ENCODE measurements at regions not wholly inside any gene's neighbourhood (a gene's known extent, or its start where the extent isn't known, plus 50 kb on each side); places are given as distances from the start of the nearest gene placed in this dataset.

- DNase-seq (ENCODE audit: low spot score): no peak
- no peaks in the 10 kb centered on the region for H3K27me3 ChIP-seq (replicated peaks; ENCODE audit: insufficient read depth, low read depth, low read length, poor library complexity)
- BruUV-seq (replicated peaks): no TSS peak
- no peaks in the 10 kb centered on the region for H3K36me3 ChIP-seq (ENCODE audit: insufficient read depth, low read length, poor library complexity, severe bottlenecking)
- intact Hi-C loops (cut with micrococcal nuclease; ENCODE audit: unreplicated experiment): no loop called here
- H3K4me3 ChIP-seq (ENCODE audit: low read depth, low read length, poor library complexity, severe bottlenecking): no peak overlapping the region
- no peaks in the 10 kb centered on the region for H3K9me3 ChIP-seq (ENCODE audit: low read depth, low read length, poor library complexity, severe bottlenecking)
- H3K27ac ChIP-seq (ENCODE audit: low read depth, low read length, poor library complexity, severe bottlenecking): no peak overlapping the region
- POLR2A ChIA-PET (ENCODE audit: low non-redundant PET): no interaction called here
- CTCF ChIA-PET: no interaction called here
- H3K4me1 ChIP-seq (ENCODE audit: insufficient read depth, low read length, poor library complexity, severe bottlenecking): peaks cover 15% of the 10 kb centered on the region
- no peak for TF ChIP-seq EZH2 (IDR thresholded peaks at IDR 0.05; ENCODE audit: borderline replicate concordance, low read depth, low read length, poor library complexity, severe bottlenecking)
- TF ChIP-seq, protein P1, sequence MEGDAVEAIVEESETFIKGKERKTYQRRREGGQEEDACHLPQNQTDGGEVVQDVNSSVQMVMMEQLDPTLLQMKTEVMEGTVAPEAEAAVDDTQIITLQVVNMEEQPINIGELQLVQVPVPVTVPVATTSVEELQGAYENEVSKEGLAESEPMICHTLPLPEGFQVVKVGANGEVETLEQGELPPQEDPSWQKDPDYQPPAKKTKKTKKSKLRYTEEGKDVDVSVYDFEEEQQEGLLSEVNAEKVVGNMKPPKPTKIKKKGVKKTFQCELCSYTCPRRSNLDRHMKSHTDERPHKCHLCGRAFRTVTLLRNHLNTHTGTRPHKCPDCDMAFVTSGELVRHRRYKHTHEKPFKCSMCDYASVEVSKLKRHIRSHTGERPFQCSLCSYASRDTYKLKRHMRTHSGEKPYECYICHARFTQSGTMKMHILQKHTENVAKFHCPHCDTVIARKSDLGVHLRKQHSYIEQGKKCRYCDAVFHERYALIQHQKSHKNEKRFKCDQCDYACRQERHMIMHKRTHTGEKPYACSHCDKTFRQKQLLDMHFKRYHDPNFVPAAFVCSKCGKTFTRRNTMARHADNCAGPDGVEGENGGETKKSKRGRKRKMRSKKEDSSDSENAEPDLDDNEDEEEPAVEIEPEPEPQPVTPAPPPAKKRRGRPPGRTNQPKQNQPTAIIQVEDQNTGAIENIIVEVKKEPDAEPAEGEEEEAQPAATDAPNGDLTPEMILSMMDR (conservative IDR thresholded peaks at IDR 0.05; ENCODE audit: low read depth, low read length): no peak
These were observed 790.1 kb downstream of the TENT5A start for GRCh38 chr6:80962382-80962781.

DNA sequence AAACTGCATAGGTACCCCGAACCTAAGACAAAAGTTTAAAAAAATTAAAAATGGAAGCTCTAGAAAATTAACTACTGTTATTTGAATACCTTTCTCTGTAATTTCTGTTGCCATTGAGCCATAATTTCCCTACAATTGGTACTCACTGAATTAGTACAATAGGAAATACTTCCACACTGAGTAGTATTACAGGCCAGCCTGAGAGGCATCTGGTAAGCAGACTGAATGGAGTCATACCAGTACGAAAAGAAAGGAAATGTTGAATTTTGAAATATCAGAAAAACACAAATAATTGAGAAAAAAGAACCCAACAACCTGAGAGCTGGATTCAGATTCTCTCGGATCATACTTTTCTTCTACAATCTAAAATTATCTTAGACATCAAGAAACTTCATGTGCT, 791.3 kb downstream of the TENT5A start:
- intact Hi-C loops (cut with micrococcal nuclease; ENCODE audit: unreplicated experiment): no loop called here
- CTCF ChIA-PET: no interaction called here
- H3K9me3 ChIP-seq (ENCODE audit: low read depth, low read length, poor library complexity, severe bottlenecking): no peaks in the 10 kb centered on the region
- POLR2A ChIA-PET (ENCODE audit: low non-redundant PET): no interaction called here
- no peak overlapping the region for H3K4me3 ChIP-seq (ENCODE audit: low read depth, low read length, poor library complexity, severe bottlenecking)
- no peak overlapping the region for H3K27ac ChIP-seq (ENCODE audit: low read depth, low read length, poor library complexity, severe bottlenecking)
- no peaks in the 10 kb centered on the region for H3K36me3 ChIP-seq (ENCODE audit: insufficient read depth, low read length, poor library complexity, severe bottlenecking)
- no peaks in the 10 kb centered on the region for H3K27me3 ChIP-seq (replicated peaks; ENCODE audit: insufficient read depth, low read depth, low read length, poor library complexity)
- no peak for TF ChIP-seq EZH2 (IDR thresholded peaks at IDR 0.05; ENCODE audit: borderline replicate concordance, low read depth, low read length, poor library complexity, severe bottlenecking)
- TF ChIP-seq, protein P1 (conservative IDR thresholded peaks at IDR 0.05; ENCODE audit: low read depth, low read length): no peak
- no peak for DNase-seq (ENCODE audit: low spot score)
- H3K4me1 ChIP-seq (ENCODE audit: insufficient read depth, low read length, poor library complexity, severe bottlenecking): peaks cover 7% of the 10 kb centered on the region
- BruUV-seq (replicated peaks): no TSS peak

DNA sequence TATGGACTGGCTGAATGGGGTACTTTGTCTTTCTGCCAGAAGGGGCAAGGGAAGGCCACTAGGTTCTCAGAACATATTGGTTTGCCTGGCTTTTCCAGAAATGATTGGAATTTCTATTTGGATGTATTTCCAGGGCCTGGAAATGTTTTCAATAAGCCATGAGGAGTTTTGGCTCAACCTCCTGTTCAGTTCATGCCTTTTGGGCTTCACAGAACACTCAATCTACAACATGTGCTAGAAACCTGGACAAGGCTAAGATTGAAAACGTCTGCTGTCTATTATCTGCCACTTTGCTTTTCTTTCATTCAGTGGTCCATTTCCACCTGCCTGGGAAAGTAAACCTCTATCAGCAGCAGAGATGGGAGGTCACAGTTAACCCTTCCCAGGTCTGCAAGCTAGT, 793.4 kb downstream of the TENT5A start:
- Histone ChIP-seq H3K36me3 (ENCODE audit: insufficient read depth, low read length, poor library complexity, severe bottlenecking) (no peaks in the 10 kb centered on the region), H3K4me3 (ENCODE audit: low read depth, low read length, poor library complexity, severe bottlenecking) (no peak overlapping the region), H3K27ac (ENCODE audit: low read depth, low read length, poor library complexity, severe bottlenecking) (no peak overlapping the region), H3K9me3 (ENCODE audit: low read depth, low read length, poor library complexity, severe bottlenecking) (no peaks in the 10 kb centered on the region), H3K4me1 (ENCODE audit: insufficient read depth, low read length, poor library complexity, severe bottlenecking) (peaks cover 7% of the 10 kb centered on the region), H3K27me3 (replicated peaks; ENCODE audit: insufficient read depth, low read depth, low read length, poor library complexity) (no peaks in the 10 kb centered on the region)
- ChIA-PET POLR2A (ENCODE audit: low non-redundant PET) (no interaction called here), CTCF (no interaction called here)
- no TSS peak for BruUV-seq (replicated peaks)
- DNase-seq (ENCODE audit: low spot score): no peak
- TF ChIP-seq, protein P1 (conservative IDR thresholded peaks at IDR 0.05; ENCODE audit: low read depth, low read length): no peak
- no peak for TF ChIP-seq EZH2 (IDR thresholded peaks at IDR 0.05; ENCODE audit: borderline replicate concordance, low read depth, low read length, poor library complexity, severe bottlenecking)
- intact Hi-C loops (cut with micrococcal nuclease; ENCODE audit: unreplicated experiment): no loop called here
